ENCODE measurements at regions not wholly inside any gene's neighbourhood (a gene's known extent, or its start where the extent isn't known, plus 50 kb on each side); places are given as distances from the start of the nearest gene placed in this dataset.

DNA sequence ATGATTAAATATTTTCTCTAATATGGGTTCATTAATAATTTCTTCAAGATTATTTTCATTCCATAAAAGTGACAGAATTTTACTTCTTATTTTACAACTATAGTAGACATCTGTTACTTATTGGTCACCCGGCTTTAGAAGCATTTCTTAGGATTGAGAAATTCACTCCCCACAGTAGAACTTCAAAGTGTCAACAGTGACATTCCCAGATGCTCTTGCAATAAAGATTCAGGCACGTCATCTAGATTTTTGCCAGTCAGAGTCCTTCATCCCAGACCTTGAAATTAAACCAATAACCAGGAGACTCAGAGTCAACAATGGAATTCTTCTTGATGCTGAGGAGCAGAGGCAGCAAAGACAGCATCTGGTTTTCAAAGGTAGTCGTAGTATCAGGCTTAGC is 190.8 kb downstream of the VGLL3 start (continued):
- TF ChIP-seq BCL3 (IDR thresholded peaks at IDR 0.05) (no peak), ZFP36 (IDR thresholded peaks at IDR 0.05; ENCODE audit: borderline replicate concordance, partially characterized antibody) (no peak), RCOR1 (IDR thresholded peaks at IDR 0.05; ENCODE audit: low read depth, low read length) (no peak), PHF8 (IDR thresholded peaks at IDR 0.05; ENCODE audit: borderline replicate concordance, low read depth) (no peak)

- CTCF ChIA-PET: interaction anchor here (1.0 kb wide), 1 partner anchor 9 kb away, joined by 5 read pairs; no protein-coding TSS in a partner anchor
- no peak for FAIRE-seq
- H3K4me2 ChIP-seq: no peak overlapping the region
- POLR2A ChIA-PET: no interaction called here
- H3K4me1 ChIP-seq: peaks cover 17% of the 10 kb centered on the region
- no peak for DNase-seq (ENCODE audit: low read depth in 1 of 2, low spot score in 1 of 2)
- no peak overlapping the region for H3K27ac ChIP-seq
- WGBS (ENCODE audit: missing lambda C conversion rate): 2% methylated on average over 1 of the region's 1 CpG
- H3K9me3 ChIP-seq: no peaks in the 10 kb centered on the region
- ATAC-seq: no peak
- no peak for TF ChIP-seq SMC3 (IDR thresholded peaks at IDR 0.05)
- no peak for TF ChIP-seq HEYL (CRISPR knock-in tag; IDR thresholded peaks at IDR 0.05)
- TF ChIP-seq EP300 (IDR thresholded peaks at IDR 0.05): no peak
- H3K4me3 ChIP-seq: no peak overlapping the region
Measured at GRCh38 chr3:86797946-86798345, 193.0 kb downstream of the VGLL3 start.

GRCh38 chr3:86794361-86795065 is 196.4 kb downstream of the VGLL3 start:
- TF ChIP-seq, protein P1, sequence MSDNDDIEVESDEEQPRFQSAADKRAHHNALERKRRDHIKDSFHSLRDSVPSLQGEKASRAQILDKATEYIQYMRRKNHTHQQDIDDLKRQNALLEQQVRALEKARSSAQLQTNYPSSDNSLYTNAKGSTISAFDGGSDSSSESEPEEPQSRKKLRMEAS (IDR thresholded peaks at IDR 0.05): 0 out of 2 replicates have a peak, but pooled peaks have one; percentile 9
- TF ChIP-seq RCOR1 (IDR thresholded peaks at IDR 0.05; ENCODE audit: low read depth, low read length): no peak
- H3K4me1 ChIP-seq: peaks cover 17% of the 10 kb centered on the region
- no peak overlapping the region for H3K4me3 ChIP-seq
- ATAC-seq (no peak), DNase-seq (ENCODE audit: low read depth in 1 of 2, low spot score in 1 of 2) (no peak), FAIRE-seq (no peak)
- WGBS (ENCODE audit: missing lambda C conversion rate): 62% methylated on average over 3 of the region's 3 CpGs
- H3K9me3 ChIP-seq: no peaks in the 10 kb centered on the region
- POLR2A ChIA-PET: no interaction called here
- peak overlapping the region; percentile 46; the same call in 2 of the 3 replicates for H3K4me2 ChIP-seq
- H3K27ac ChIP-seq: peak overlapping the region; percentile 53; a peak in 4 of 6 replicates
- CTCF ChIA-PET: no interaction called here

GRCh38 chr3:86793786-86794185 is 197.2 kb downstream of the VGLL3 start:
- FAIRE-seq (no peak), ATAC-seq (peak; percentile 92 to 98), DNase-seq (ENCODE audit: low read depth in 1 of 2, low spot score in 1 of 2) (peak in 1 of 2 experiments; percentile 75)
- CTCF ChIA-PET: no interaction called here
- H3K4me3 ChIP-seq: no peak overlapping the region
- peak overlapping the region; percentile 53; a peak in 4 of 6 replicates for H3K27ac ChIP-seq
- H3K4me2 ChIP-seq: peak overlapping the region; percentile 46
- POLR2A ChIA-PET: no interaction called here
- WGBS (ENCODE audit: missing lambda C conversion rate): 6% methylated on average over 1 of the region's 1 CpG
- TF ChIP-seq, protein P2, sequence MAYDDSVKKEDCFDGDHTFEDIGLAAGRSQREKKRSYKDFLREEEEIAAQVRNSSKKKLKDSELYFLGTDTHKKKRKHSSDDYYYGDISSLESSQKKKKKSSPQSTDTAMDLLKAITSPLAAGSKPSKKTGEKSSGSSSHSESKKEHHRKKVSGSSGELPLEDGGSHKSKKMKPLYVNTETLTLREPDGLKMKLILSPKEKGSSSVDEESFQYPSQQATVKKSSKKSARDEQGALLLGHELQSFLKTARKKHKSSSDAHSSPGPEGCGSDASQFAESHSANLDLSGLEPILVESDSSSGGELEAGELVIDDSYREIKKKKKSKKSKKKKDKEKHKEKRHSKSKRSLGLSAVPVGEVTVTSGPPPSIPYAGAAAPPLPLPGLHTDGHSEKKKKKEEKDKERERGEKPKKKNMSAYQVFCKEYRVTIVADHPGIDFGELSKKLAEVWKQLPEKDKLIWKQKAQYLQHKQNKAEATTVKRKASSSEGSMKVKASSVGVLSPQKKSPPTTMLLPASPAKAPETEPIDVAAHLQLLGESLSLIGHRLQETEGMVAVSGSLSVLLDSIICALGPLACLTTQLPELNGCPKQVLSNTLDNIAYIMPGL (CRISPR knock-in tag; IDR thresholded peaks at IDR 0.05; ENCODE audit: borderline replicate concordance): no peak
- TF ChIP-seq HOXB13 (CRISPR knock-in tag; IDR thresholded peaks at IDR 0.05; ENCODE audit: low read depth) (no peak), POLR2AphosphoS2 (conservative IDR thresholded peaks at IDR 0.05; ENCODE audit: low read length) (no peak), NR3C1 (IDR thresholded peaks at IDR 0.05) (no peak), FOSL2 (IDR thresholded peaks at IDR 0.05) (no peak), FOSL2 (CRISPR knock-in tag; IDR thresholded peaks at IDR 0.05) (peak; percentile 36; the same call in 1 of the 2 replicates), ZFP36 (IDR thresholded peaks at IDR 0.05; ENCODE audit: borderline replicate concordance, partially characterized antibody) (peak; percentile 82)
- peaks cover 17% of the 10 kb centered on the region for H3K4me1 ChIP-seq
- H3K9me3 ChIP-seq: no peaks in the 10 kb centered on the region

GRCh38 chr3:86792316-86792715 is 198.6 kb downstream of the VGLL3 start:
- Histone ChIP-seq H3K9me3 (no peaks in the 10 kb centered on the region), H3K27ac (no peak overlapping the region), H3K4me1 (peaks cover 17% of the 10 kb centered on the region), H3K4me3 (no peak overlapping the region), H3K4me2 (no peak overlapping the region)
- FAIRE-seq: no peak
- ATAC-seq: no peak
- POLR2A ChIA-PET: no interaction called here
- no peak for DNase-seq (ENCODE audit: low read depth in 1 of 2, low spot score in 1 of 2)
- CTCF ChIA-PET: interaction anchor here (0.7 kb wide), 1 partner anchor 290 kb away, joined by 3 read pairs; no protein-coding TSS in a partner anchor
- TF ChIP-seq, protein P3, sequence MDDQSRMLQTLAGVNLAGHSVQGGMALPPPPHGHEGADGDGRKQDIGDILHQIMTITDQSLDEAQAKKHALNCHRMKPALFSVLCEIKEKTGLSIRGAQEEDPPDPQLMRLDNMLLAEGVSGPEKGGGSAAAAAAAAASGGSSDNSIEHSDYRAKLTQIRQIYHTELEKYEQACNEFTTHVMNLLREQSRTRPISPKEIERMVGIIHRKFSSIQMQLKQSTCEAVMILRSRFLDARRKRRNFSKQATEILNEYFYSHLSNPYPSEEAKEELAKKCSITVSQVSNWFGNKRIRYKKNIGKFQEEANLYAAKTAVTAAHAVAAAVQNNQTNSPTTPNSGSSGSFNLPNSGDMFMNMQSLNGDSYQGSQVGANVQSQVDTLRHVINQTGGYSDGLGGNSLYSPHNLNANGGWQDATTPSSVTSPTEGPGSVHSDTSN (IDR thresholded peaks at IDR 0.05): no peak
- TF ChIP-seq REST (IDR thresholded peaks at IDR 0.05): no peak
- TF ChIP-seq BHLHE40 (IDR thresholded peaks at IDR 0.05; ENCODE audit: low read depth, low read length): no peak
- TF ChIP-seq POLR2A (IDR thresholded peaks at IDR 0.05; ENCODE audit: low read length): no peak
- TF ChIP-seq BCL3 (IDR thresholded peaks at IDR 0.05): no peak
- no peak for TF ChIP-seq MAFK (IDR thresholded peaks at IDR 0.05; ENCODE audit: partially characterized antibody)

Data from A549 (cell line).